HCT116 (cell line): ENCODE measurements at regions not wholly inside any gene's neighbourhood (a gene's known extent, or its start where the extent isn't known, plus 50 kb on each side); places are given as distances from the start of the nearest gene placed in this dataset.

Experiments
- ATF3 ChIP-seq: IDR thresholded peaks from 2 replicates; pipeline ENCODE4 v1.6.1; 2012
- CBX3 ChIP-seq: IDR thresholded peaks from 2 replicates; pipeline ENCODE4 v1.6.1; 2012; ENCODE audit warnings: low read depth
- CTCF ChIP-seq, 3 experiments: fragments of 200-600 bp in 1 of 3; sonication (generic) in 1 of 3; IDR thresholded peaks in 2 of 3; conservative IDR thresholded peaks in 1 of 3; 2 replicates each; pipeline ENCODE4 v1.5.1; 2012 to 2017; ENCODE audit warnings: low read depth in 2 of 3, low read length in 2 of 3, antibody characterized with exemption in 1 of 3, borderline replicate concordance in 1 of 3, control low read depth in 1 of 3, mild to moderate bottlenecking in 1 of 3, mixed read lengths in 1 of 3, mixed run types in 1 of 3, moderate library complexity in 1 of 3; ENCODE audit not compliant: insufficient read depth in 1 of 3
- EGR1 ChIP-seq: IDR thresholded peaks from 2 replicates; pipeline ENCODE4 v1.6.1; 2012; ENCODE audit warnings: low read depth
- EZH2 ChIP-seq: fragments of 200-600 bp; sonication (generic); IDR thresholded peaks from 2 replicates; pipeline ENCODE4 v1.6.1; 2017; ENCODE audit warnings: antibody characterized with exemption, mixed run types
- FOSL1 ChIP-seq: IDR thresholded peaks from 2 replicates; pipeline ENCODE4 v1.6.1; 2012; ENCODE audit warnings: low read depth
- MAX ChIP-seq: IDR thresholded peaks from 2 replicates; pipeline ENCODE4 v1.6.1; 2012
- POLR2A ChIP-seq: IDR thresholded peaks from 2 replicates; pipeline ENCODE4 v1.7.0; 2011; ENCODE audit warnings: borderline replicate concordance; ENCODE audit not compliant: insufficient read depth, insufficient read length; ENCODE audit errors: extremely low read depth
- RAD21 ChIP-seq: IDR thresholded peaks from 2 replicates; pipeline ENCODE4 v1.6.1; 2012; ENCODE audit warnings: low read depth, mild to moderate bottlenecking
- REST ChIP-seq: IDR thresholded peaks from 2 replicates; pipeline ENCODE4 v1.6.1; 2012; ENCODE audit warnings: low read depth
- TCF7L2 ChIP-seq: IDR thresholded peaks from 2 replicates; pipeline ENCODE4 v1.7.0; 2011; ENCODE audit warnings: borderline replicate concordance, inconsistent platforms; ENCODE audit not compliant: insufficient read depth, insufficient read length; ENCODE audit errors: extremely low read depth
- YY1 ChIP-seq: IDR thresholded peaks from 2 replicates; pipeline ENCODE4 v1.6.1; 2011; ENCODE audit warnings: low read length, low read depth, moderate library complexity, mild to moderate bottlenecking; ENCODE audit not compliant: insufficient replicate concordance; ENCODE audit errors: extremely low read depth
- ZBTB33 ChIP-seq: IDR thresholded peaks from 2 replicates; pipeline ENCODE4 v1.6.1; 2011; ENCODE audit warnings: mild to moderate bottlenecking, low read length, moderate library complexity; ENCODE audit not compliant: insufficient replicate concordance; ENCODE audit errors: extremely low read depth
- ZNF274 ChIP-seq: fragments of 200-500 bp; sonication (Bioruptor generic); IDR thresholded peaks from 2 replicates; pipeline ENCODE4 v1.6.1; 2014; ENCODE audit warnings: mild to moderate bottlenecking, low read depth, low read length, inconsistent platforms

GRCh38 chr20:26214991-26215390 lies 518.3 kb upstream of the ZNF337 start:
- TF ChIP-seq CTCF (IDR thresholded peaks at IDR 0.05 in 2 of 3, conservative IDR thresholded peaks at IDR 0.05 in 1 of 3; ENCODE audit: borderline replicate concordance in 1 of 3, insufficient read depth in 1 of 3, low read depth in 2 of 3, low read length in 2 of 3): no peak
- no peak for TF ChIP-seq ZNF274
- no peak for TF ChIP-seq RAD21
- TF ChIP-seq POLR2A: no peak
- no peak for TF ChIP-seq ATF3
- no peak for TF ChIP-seq EZH2
- TF ChIP-seq FOSL1: no peak
- no peak for TF ChIP-seq YY1
- TF ChIP-seq CBX3: no peak
- TF ChIP-seq REST: no peak
- no peak for TF ChIP-seq ZBTB33
- no peak for TF ChIP-seq EGR1
- no peak for TF ChIP-seq MAX
- TF ChIP-seq TCF7L2: no peak
